OCI-LY1 (cell line): ENCODE measurements at regions not wholly inside any gene's neighbourhood (a gene's known extent, or its start where the extent isn't known, plus 50 kb on each side); places are given as distances from the start of the nearest gene placed in this dataset.

ENCODE experiments used
- CTCF ChIP-seq: fragments of 200-600 bp; sonication (generic), shearing (Covaris generic); IDR thresholded peaks from 2 replicates; pipeline ENCODE4 v1.5.1; 2017; ENCODE audit warnings: mild to moderate bottlenecking, antibody characterized with exemption, low read length, moderate library complexity, mixed read lengths
- EZH2 ChIP-seq: fragments of 200-600 bp; sonication (generic), shearing (Covaris generic); IDR thresholded peaks from 2 replicates; pipeline ENCODE4 v1.8.0; 2017; ENCODE audit warnings: borderline replicate concordance, mixed run types, mild to moderate bottlenecking, antibody characterized with exemption, low read length, moderate library complexity, mixed read lengths

GRCh38 chr1:173400387-173400995 lies 76.6 kb upstream of the PRDX6 start:
- TF ChIP-seq CTCF (no peak), EZH2 (no peak)
